Right ventricle myocardium inferior (tissue), 1 donor: ENCODE measurements at regions not wholly inside any gene's neighbourhood (a gene's known extent, or its start where the extent isn't known, plus 50 kb on each side); places are given as distances from the start of the nearest gene placed in this dataset.
A peak's percentile ranks its signal among the peaks of the same experiment; 100 is the strongest.
"Not testable (repeated sequence)": the region's sequence is repeated elsewhere in the genome, so short reads cannot be mapped to it uniquely, and the experiment has no call there.

ENCODE experiments used
- ATAC-seq: fragments of 200-7000 bp; cut with Tn5 transposase; one replicate; pipeline ENCODE4 v1.9.1; 2020; ENCODE audit warnings: mild to moderate bottlenecking, moderate library complexity
- DNase-seq: peaks from one replicate; pipeline ENCODE4 v3.0.0; 2021; ENCODE audit errors: missing footprints
- intact Hi-C: fragments of 100-400 bp; cut with DNase I; formaldehyde crosslinking; loops from one replicate; pipeline ENCODE4 v1.11.0; 2022
- donor health status: DM: no; HTN: yes; CAD: no; lungs with severe emphysema.

- ATAC-seq: peak; percentile 77
- DNase-seq: peak; percentile 48
- intact Hi-C loops: loop anchor here (5.0 kb wide), 1 partner anchor 1235 kb away; no protein-coding TSS in a partner anchor
Measured at GRCh38 chr2:145752091-145752806, 1232.3 kb upstream of the ZEB2 start.

- intact Hi-C loops: loop anchor here (5.0 kb wide), 1 partner anchor 1234 kb away; no protein-coding TSS in a partner anchor
- ATAC-seq (peak; percentile 77), DNase-seq (no peak)
Measured at GRCh38 chr2:145751629-145752028, 1231.7 kb upstream of the ZEB2 start.

- ATAC-seq (no peak), DNase-seq (no peak)
- intact Hi-C loops: loop anchor here (5.0 kb wide), 1 partner anchor 1234 kb away; no protein-coding TSS in a partner anchor
Measured at GRCh38 chr2:145751155-145751554, 1231.2 kb upstream of the ZEB2 start.

- no peak for DNase-seq
- intact Hi-C loops: loop anchor here (5.0 kb wide), 1 partner anchor 1233 kb away; no protein-coding TSS in a partner anchor
- ATAC-seq: no peak
Measured at GRCh38 chr2:145750612-145751011, 1230.7 kb upstream of the ZEB2 start.

- intact Hi-C loops: loop anchor here (5.0 kb wide), 1 partner anchor 1233 kb away; no protein-coding TSS in a partner anchor
- no peak for ATAC-seq
Measured at GRCh38 chr2:145750144-145750543, 1230.2 kb upstream of the ZEB2 start.

GRCh38 chr2:145749556-145749955 lies 1229.6 kb upstream of the ZEB2 start:
- DNase-seq (no peak), ATAC-seq (no peak)
- intact Hi-C loops: no loop called here

More at GRCh38 chr2:145750144-145750543, 1230.2 kb upstream of the ZEB2 start:
- DNase-seq: no peak

- intact Hi-C loops: no loop called here
- DNase-seq (no peak), ATAC-seq (no peak)
Measured at GRCh38 chr2:145748927-145749326, 1229.0 kb upstream of the ZEB2 start.

GRCh38 chr2:145747715-145748114 lies 1227.8 kb upstream of the ZEB2 start:
- intact Hi-C loops: no loop called here
- no peak for ATAC-seq
- no peak for DNase-seq

GRCh38 chr2:145745387-145745721 lies 1225.4 kb upstream of the ZEB2 start:
- DNase-seq, intact Hi-C loops, ATAC-seq: not testable (repeated sequence)

GRCh38 chr2:145744541-145745386 lies 1224.8 kb upstream of the ZEB2 start:
- ATAC-seq (no peak), DNase-seq (no peak)
- intact Hi-C loops: no loop called here

GRCh38 chr2:145743011-145743410 lies 1223.1 kb upstream of the ZEB2 start:
- ATAC-seq (no peak), DNase-seq (no peak)
- intact Hi-C loops: no loop called here

GRCh38 chr2:145741636-145742035 lies 1221.7 kb upstream of the ZEB2 start:
- DNase-seq: no peak
- intact Hi-C loops: no loop called here
- no peak for ATAC-seq

GRCh38 chr2:145741181-145741580 lies 1221.3 kb upstream of the ZEB2 start:
- DNase-seq (no peak), ATAC-seq (no peak)
- intact Hi-C loops: no loop called here

- intact Hi-C loops: no loop called here
- DNase-seq (no peak), ATAC-seq (no peak)
Measured at GRCh38 chr2:145740302-145740701, 1220.4 kb upstream of the ZEB2 start.

- intact Hi-C loops: no loop called here
- DNase-seq: no peak
- no peak for ATAC-seq
Measured at GRCh38 chr2:145739681-145740080, 1219.8 kb upstream of the ZEB2 start.

GRCh38 chr2:145736871-145737270 lies 1217.0 kb upstream of the ZEB2 start:
- DNase-seq (no peak), ATAC-seq (no peak)
- intact Hi-C loops: no loop called here

- intact Hi-C loops: no loop called here
- ATAC-seq (no peak), DNase-seq (no peak)
Measured at GRCh38 chr2:145731467-145731866, 1211.5 kb upstream of the ZEB2 start.

GRCh38 chr2:145729993-145730770 lies 1210.3 kb upstream of the ZEB2 start:
- ATAC-seq (no peak), DNase-seq (no peak)
- intact Hi-C loops: no loop called here

GRCh38 chr2:145729481-145729880 lies 1209.6 kb upstream of the ZEB2 start:
- intact Hi-C loops: no loop called here
- DNase-seq: no peak
- ATAC-seq: no peak
